ENCODE measurements at regions not wholly inside any gene's neighbourhood (a gene's known extent, or its start where the extent isn't known, plus 50 kb on each side); places are given as distances from the start of the nearest gene placed in this dataset.

GRCh38 chr19:46946611-46947238 is 72.9 kb upstream of the NPAS1 start:
- 84% methylated on average over 4 of the region's 4 CpGs for WGBS (ENCODE audit: missing lambda C conversion rate)
- no peak for TF ChIP-seq ELK1 (IDR thresholded peaks at IDR 0.05; ENCODE audit: low read depth, low read length)
- no peak for TF ChIP-seq MAFK (IDR thresholded peaks at IDR 0.05; ENCODE audit: partially characterized antibody)
- TF ChIP-seq TP53 (CRISPR knock-in tag; IDR thresholded peaks at IDR 0.05), result no peak
- no peak for TF ChIP-seq EHF (CRISPR knock-in tag; IDR thresholded peaks at IDR 0.05)
- no peak overlapping the region for H3K4me2 ChIP-seq
- no peak for ATAC-seq
- H3K27ac ChIP-seq, result no peak overlapping the region
- H3K4me3 ChIP-seq, result no peak overlapping the region
- DNase-seq (ENCODE audit: low read depth in 1 of 2, low spot score in 1 of 2), result no peak
- FAIRE-seq, result no peak
- CTCF ChIA-PET, result interaction anchor here (0.6 to 8.0 kb wide), 10 partner anchors 9 to 106 kb away, joined by 3 to 52 read pairs (median 3); no protein-coding TSS in a partner anchor
- H3K4me1 ChIP-seq, result peaks cover 57% of the 10 kb centered on the region
- POLR2A ChIA-PET, result no interaction called here
- H3K9me3 ChIP-seq, result no peaks in the 10 kb centered on the region

GRCh38 chr19:46947866-46948265 is 71.8 kb upstream of the NPAS1 start:
- no peak for TF ChIP-seq CBX2 (IDR thresholded peaks at IDR 0.05; ENCODE audit: borderline replicate concordance, low read depth)
- TF ChIP-seq HOXA7 (CRISPR knock-in tag; IDR thresholded peaks at IDR 0.05), result no peak
- TF ChIP-seq JUNB (IDR thresholded peaks at IDR 0.05), result no peak
- no peak for TF ChIP-seq NFE2L2 (conservative IDR thresholded peaks at IDR 0.05; ENCODE audit: low read length)
- TF ChIP-seq RNF2 (IDR thresholded peaks at IDR 0.05; ENCODE audit: borderline replicate concordance, low read depth), result no peak
- TF ChIP-seq JUN (IDR thresholded peaks at IDR 0.05), result no peak
- no peak for TF ChIP-seq RARB (CRISPR knock-in tag; IDR thresholded peaks at IDR 0.05)
- TF ChIP-seq CTCF (IDR thresholded peaks at IDR 0.05), result no peak
- no peak for TF ChIP-seq HDAC2 (IDR thresholded peaks at IDR 0.05)
- TF ChIP-seq FOSB (CRISPR knock-in tag; IDR thresholded peaks at IDR 0.05), result no peak
- TF ChIP-seq NR3C1 (IDR thresholded peaks at IDR 0.05), result no peak
- TF ChIP-seq CHD2 (IDR thresholded peaks at IDR 0.05; ENCODE audit: low read length, partially characterized antibody), result no peak
- no peak for TF ChIP-seq USF2 (IDR thresholded peaks at IDR 0.05)
- TF ChIP-seq KDM1A (IDR thresholded peaks at IDR 0.05; ENCODE audit: low read depth), result no peak
- TF ChIP-seq GATA3 (IDR thresholded peaks at IDR 0.05; ENCODE audit: borderline replicate concordance), result no peak
- no peak for TF ChIP-seq BHLHE40 (IDR thresholded peaks at IDR 0.05; ENCODE audit: low read depth, low read length)
- no peak for TF ChIP-seq MAZ (IDR thresholded peaks at IDR 0.05; ENCODE audit: borderline replicate concordance, low read depth, low read length)
- TF ChIP-seq ZC3H11A (IDR thresholded peaks at IDR 0.05), result no peak
- no peak for TF ChIP-seq MAX (IDR thresholded peaks at IDR 0.05)
- TF ChIP-seq RFX5 (IDR thresholded peaks at IDR 0.05), result no peak
- peaks cover 67% of the 10 kb centered on the region for H3K4me1 ChIP-seq
- H3K9me3 ChIP-seq, result no peaks in the 10 kb centered on the region
- ChIA-PET CTCF (interaction anchor here (0.5 to 8.0 kb wide), 3 partner anchors 15 to 107 kb away, joined by 4 to 52 read pairs (median 22); no protein-coding TSS in a partner anchor), POLR2A (no interaction called here)
- no peak overlapping the region for H3K4me2 ChIP-seq
- 93% methylated on average over 4 of the region's 4 CpGs for WGBS (ENCODE audit: missing lambda C conversion rate)
- FAIRE-seq (no peak), ATAC-seq (no peak), DNase-seq (ENCODE audit: low read depth in 1 of 2, low spot score in 1 of 2) (no peak)
- H3K27ac ChIP-seq, result no peak overlapping the region
- H3K4me3 ChIP-seq, result no peak overlapping the region

Data from A549 (cell line).